CD4-positive, alpha-beta T cell treated with Interleukin-4 for 4 hours (primary cell): ENCODE measurements at regions not wholly inside any gene's neighbourhood (a gene's known extent, or its start where the extent isn't known, plus 50 kb on each side); places are given as distances from the start of the nearest gene placed in this dataset.

Experiments used
- DNase-seq: peaks from one replicate; pipeline ENCODE4 v3.0.0-alpha.2; 2020

- no peak for DNase-seq
Measured at GRCh38 chr20:52859156-52859876, 112.8 kb upstream of the TSHZ2 start.

GRCh38 chr20:52852714-52853113, 119.4 kb upstream of the TSHZ2 start:
- DNase-seq = no peak

GRCh38 chr20:52847731-52848359, 124.3 kb upstream of the TSHZ2 start:
- DNase-seq = no peak

GRCh38 chr20:52847029-52847660, 125.0 kb upstream of the TSHZ2 start:
- no peak for DNase-seq

GRCh38 chr20:52845044-52845443, 127.1 kb upstream of the TSHZ2 start:
- DNase-seq = no peak

- no peak for DNase-seq
Measured at GRCh38 chr20:52843425-52843824, 128.7 kb upstream of the TSHZ2 start.

- no peak for DNase-seq
Measured at GRCh38 chr20:52841003-52841402, 131.2 kb upstream of the TSHZ2 start.

GRCh38 chr20:52840041-52840440, 132.1 kb upstream of the TSHZ2 start:
- no peak for DNase-seq

GRCh38 chr20:52838510-52839241, 133.5 kb upstream of the TSHZ2 start:
- DNase-seq = no peak

GRCh38 chr20:52837378-52837777, 134.8 kb upstream of the TSHZ2 start:
- DNase-seq = no peak

- DNase-seq = no peak
Measured at GRCh38 chr20:52833901-52834300, 138.3 kb upstream of the TSHZ2 start.

- no peak for DNase-seq
Measured at GRCh38 chr20:52832151-52832774, 139.9 kb upstream of the TSHZ2 start.

GRCh38 chr20:52830598-52830997, 141.6 kb upstream of the TSHZ2 start:
- DNase-seq = no peak

GRCh38 chr20:52829111-52829510, 143.0 kb upstream of the TSHZ2 start:
- DNase-seq = no peak

- no peak for DNase-seq
Measured at GRCh38 chr20:52828199-52828598, 144.0 kb upstream of the TSHZ2 start.

GRCh38 chr20:52826722-52827121, 145.4 kb upstream of the TSHZ2 start:
- DNase-seq = no peak

- no peak for DNase-seq
Measured at GRCh38 chr20:52826321-52826720, 145.8 kb upstream of the TSHZ2 start.

- no peak for DNase-seq
Measured at GRCh38 chr20:52824494-52825216, 147.5 kb upstream of the TSHZ2 start.

- no peak for DNase-seq
Measured at GRCh38 chr20:52823303-52823702, 148.9 kb upstream of the TSHZ2 start.

GRCh38 chr20:52820641-52821292, 151.4 kb upstream of the TSHZ2 start:
- DNase-seq = no peak

GRCh38 chr20:52818491-52818890, 153.7 kb upstream of the TSHZ2 start:
- DNase-seq = no peak

- DNase-seq = no peak
Measured at GRCh38 chr20:52817981-52818380, 154.2 kb upstream of the TSHZ2 start.
